ENCODE measurements at regions not wholly inside any gene's neighbourhood (a gene's known extent, or its start where the extent isn't known, plus 50 kb on each side); places are given as distances from the start of the nearest gene placed in this dataset.

- ChIA-PET POLR2A (no interaction called here), CTCF (no interaction called here)
- Mint-ChIP-seq H3K36me3 (peaks cover 51% of the 10 kb centered on the region), H3K27ac (no peak overlapping the region), H3K4me1 (no peaks in the 10 kb centered on the region), H3K4me3 (no peak overlapping the region), H3K9me3 (peaks cover 72% of the 10 kb centered on the region), H3K27me3 (ENCODE audit: low read depth) (peaks cover 4% of the 10 kb centered on the region; the same call in 1 of the 2 replicates)
- TF ChIP-seq PREB (CRISPR knock-in tag; IDR thresholded peaks at IDR 0.05; ENCODE audit: borderline replicate concordance) (no peak), MAX (CRISPR knock-in tag; IDR thresholded peaks at IDR 0.05) (no peak), ZNF396 (CRISPR knock-in tag; IDR thresholded peaks at IDR 0.05; ENCODE audit: borderline replicate concordance) (no peak), CREB1 (CRISPR knock-in tag; IDR thresholded peaks at IDR 0.05) (no peak), ZBTB21 (CRISPR knock-in tag; IDR thresholded peaks at IDR 0.05; ENCODE audit: borderline replicate concordance) (no peak), SMAD3 (CRISPR knock-in tag; IDR thresholded peaks at IDR 0.05; ENCODE audit: borderline replicate concordance) (no peak), ZNF121 (CRISPR knock-in tag; IDR thresholded peaks at IDR 0.05) (no peak), GABPB1 (CRISPR knock-in tag; IDR thresholded peaks at IDR 0.05) (no peak), EMX1 (CRISPR knock-in tag; IDR thresholded peaks at IDR 0.05) (no peak), NFYB (CRISPR knock-in tag; conservative IDR thresholded peaks at IDR 0.05; ENCODE audit: low read depth) (no peak), ELF4 (CRISPR knock-in tag; IDR thresholded peaks at IDR 0.05; ENCODE audit: low read depth) (no peak), ATF6 (CRISPR knock-in tag; IDR thresholded peaks at IDR 0.05) (no peak), RELA (CRISPR knock-in tag; IDR thresholded peaks at IDR 0.05; ENCODE audit: borderline replicate concordance) (no peak), ERG (CRISPR knock-in tag; IDR thresholded peaks at IDR 0.05) (no peak), NR1H2 (CRISPR knock-in tag; IDR thresholded peaks at IDR 0.05) (no peak), HMGXB4 (CRISPR knock-in tag; IDR thresholded peaks at IDR 0.05) (no peak), TCF7 (CRISPR knock-in tag; IDR thresholded peaks at IDR 0.05; ENCODE audit: low read depth) (no peak), PRDM15 (CRISPR knock-in tag; IDR thresholded peaks at IDR 0.05) (no peak), ESRRA (CRISPR knock-in tag; IDR thresholded peaks at IDR 0.05; ENCODE audit: borderline replicate concordance) (no peak)
- ATAC-seq = no peak
- no peak for DNase-seq (ENCODE audit: low spot score)
Observed at GRCh38 chr2:6249557-6249956, 557.4 kb downstream of the SOX11 start.

Data from WTC11 (cell line).